Smooth muscle cell (in vitro differentiated cells): ENCODE measurements at regions not wholly inside any gene's neighbourhood (a gene's known extent, or its start where the extent isn't known, plus 50 kb on each side); places are given as distances from the start of the nearest gene placed in this dataset.

Source experiments
- DNase-seq: peaks from one replicate; lab custom pipeline; 2025; ENCODE audit not compliant: unreplicated experiment; lab: John Stamatoyannopoulos, UW
- H2AFZ ChIP-seq: fragments of 200-600 bp; sonication (generic); 2 replicates; pipeline ENCODE4 v1.6.0; 2016; ENCODE audit warnings: antibody characterized with exemption, low read depth, mild to moderate bottlenecking
- H3F3A ChIP-seq: fragments of 200-600 bp; sonication (generic); 2 replicates; pipeline ENCODE4 v1.6.0; 2017; ENCODE audit warnings: antibody characterized with exemption, low read depth
- H3K27ac ChIP-seq: fragments of 200-600 bp; sonication (generic); 2 replicates; pipeline ENCODE4 v1.5.1; 2016; ENCODE audit warnings: low read depth, mild to moderate bottlenecking
- H3K27me3 ChIP-seq: fragments of 200-600 bp; sonication (generic); 2 replicates; pipeline ENCODE4 v1.6.1; 2016; ENCODE audit warnings: low read depth, mild to moderate bottlenecking
- H3K36me3 ChIP-seq: fragments of 200-600 bp; sonication (generic); 2 replicates; pipeline ENCODE4 v1.5.1; 2016; ENCODE audit warnings: low read depth
- H3K4me1 ChIP-seq: fragments of 200-600 bp; sonication (generic); 2 replicates; pipeline ENCODE4 v1.5.1; 2016; ENCODE audit warnings: low read depth
- H3K4me2 ChIP-seq: fragments of 200-600 bp; sonication (generic); 2 replicates; pipeline ENCODE4 v1.6.0; 2016; ENCODE audit warnings: mild to moderate bottlenecking
- H3K4me3 ChIP-seq: fragments of 200-600 bp; sonication (generic); 2 replicates; pipeline ENCODE4 v1.5.1; 2016; ENCODE audit warnings: mild to moderate bottlenecking
- H3K79me2 ChIP-seq: fragments of 200-600 bp; sonication (generic); 2 replicates; pipeline ENCODE4 v1.6.0; 2016; ENCODE audit warnings: low read depth, mild to moderate bottlenecking
- H3K9ac ChIP-seq: fragments of 200-600 bp; sonication (generic); 2 replicates; pipeline ENCODE4 v1.6.0; 2016; ENCODE audit warnings: low read depth
- H3K9me3 ChIP-seq: fragments of 200-600 bp; sonication (generic); replicated peaks from 2 replicates; pipeline ENCODE4 v1.5.1; 2016; ENCODE audit warnings: low read depth
- H4K20me1 ChIP-seq: fragments of 200-600 bp; sonication (generic); 2 replicates; pipeline ENCODE4 v1.6.0; 2016; ENCODE audit warnings: low read depth
- CTCF ChIP-seq: fragments of 200-600 bp; sonication (generic); IDR thresholded peaks from 2 replicates; pipeline ENCODE4 v1.5.1; 2017; ENCODE audit warnings: borderline replicate concordance, mild to moderate bottlenecking, antibody characterized with exemption; ENCODE audit not compliant: insufficient read depth, poor library complexity, severe bottlenecking
- WGBS: methylation state at CpG from one replicate; pipeline ENCODE4 v1.1.7; 2016; ENCODE audit warnings: low lambda C conversion rate; 5-methylcytosine and 5-hydroxymethylcytosine counted together

GRCh38 chr13:29924482-29925350, 74.3 kb upstream of the UBL3 start:
- Histone ChIP-seq H3K27me3 (no peaks in the 10 kb centered on the region), H3K4me3 (no peak overlapping the region), H4K20me1 (no peaks in the 10 kb centered on the region), H3F3A (peaks cover 10% of the 10 kb centered on the region), H3K4me1 (peaks cover 23% of the 10 kb centered on the region), H2AFZ (no peak overlapping the region), H3K4me2 (peak overlapping the region; percentile 52), H3K9ac (peak overlapping the region; percentile 78), H3K36me3 (no peaks in the 10 kb centered on the region), H3K79me2 (no peaks in the 10 kb centered on the region), H3K9me3 (no peaks in the 10 kb centered on the region), H3K27ac (peak overlapping the region; percentile 92)
- WGBS, result 48% methylated on average over 12 of the region's 12 CpGs
- no peak for TF ChIP-seq CTCF
- DNase-seq, result no peak

GRCh38 chr13:29923554-29924481, 73.4 kb upstream of the UBL3 start:
- peak; percentile 35 for DNase-seq

GRCh38 chr13:29922896-29923295, 72.5 kb upstream of the UBL3 start:
- WGBS, result 92% methylated on average over 3 of the region's 3 CpGs
- no peak for TF ChIP-seq CTCF
- Histone ChIP-seq H3K4me1 (peaks cover 23% of the 10 kb centered on the region), H4K20me1 (no peaks in the 10 kb centered on the region), H2AFZ (no peak overlapping the region), H3F3A (peaks cover 10% of the 10 kb centered on the region), H3K9ac (peak overlapping the region; percentile 78), H3K79me2 (no peaks in the 10 kb centered on the region), H3K36me3 (no peaks in the 10 kb centered on the region), H3K4me2 (peak overlapping the region; percentile 22), H3K27me3 (no peaks in the 10 kb centered on the region), H3K4me3 (no peak overlapping the region), H3K9me3 (no peaks in the 10 kb centered on the region), H3K27ac (peak overlapping the region; percentile 92)
- DNase-seq, result no peak

More at GRCh38 chr13:29923554-29924481, 73.4 kb upstream of the UBL3 start:
- peaks cover 23% of the 10 kb centered on the region for H3K4me1 ChIP-seq
- 26% methylated on average over 12 of the region's 12 CpGs for WGBS
- no peak overlapping the region for H2AFZ ChIP-seq
- H3K79me2 ChIP-seq, result no peaks in the 10 kb centered on the region
- peak overlapping the region; percentile 78 for H3K9ac ChIP-seq
- peak; percentile 100 for TF ChIP-seq CTCF
- H3K4me2 ChIP-seq, result peak overlapping the region; percentile 52
- H3K36me3 ChIP-seq, result no peaks in the 10 kb centered on the region
- peak overlapping the region; percentile 92 for H3K27ac ChIP-seq
- H3F3A ChIP-seq, result peaks cover 10% of the 10 kb centered on the region
- no peaks in the 10 kb centered on the region for H3K9me3 ChIP-seq
- H4K20me1 ChIP-seq, result no peaks in the 10 kb centered on the region
- H3K27me3 ChIP-seq, result no peaks in the 10 kb centered on the region
- no peak overlapping the region for H3K4me3 ChIP-seq
